Adrenal gland (tissue), 9 donors: ENCODE measurements at regions not wholly inside any gene's neighbourhood (a gene's known extent, or its start where the extent isn't known, plus 50 kb on each side); places are given as distances from the start of the nearest gene placed in this dataset.

Experiments used
- DNase-seq, 7 donors: peaks; one replicate each; pipeline ENCODE4 v3.0.0-alpha.2; 2019 to 2020
- H3K27ac ChIP-seq, 5 donors: fragments of 200-600 bp; sonication (generic) in 4 of 5; 1 replicate in 3 of 5; 2 replicates in 2 of 5; pipeline versions ENCODE4 v1.5.1 to v1.8.0; 2016 to 2020; ENCODE audit warnings: mild to moderate bottlenecking in 1 of 5
- H3K27me3 ChIP-seq: fragments of 200-600 bp; 2 replicates; pipeline ENCODE4 v1.8.0; 2021
- H3K36me3 ChIP-seq, 2 donors: fragments of 200-600 bp; replicated peaks in 1 of 2; 1 replicate in 1 of 2; 2 replicates in 1 of 2; pipeline versions ENCODE4 v1.5.1 to v1.8.0; 2018 to 2022
- H3K4me1 ChIP-seq, 2 donors: fragments of 200-600 bp; replicated peaks in 1 of 2; 1 replicate in 1 of 2; 2 replicates in 1 of 2; pipeline versions ENCODE4 v1.5.1 to v1.8.0; 2018 to 2021
- H3K4me3 ChIP-seq, 4 donors: fragments of 200-600 bp; sonication (generic) in 3 of 4; one replicate each; pipeline ENCODE4 v1.5.1; 2016 to 2018
- H3K9me3 ChIP-seq, 3 donors: fragments of 200-600 bp; sonication (generic) in 1 of 3; replicated peaks in 1 of 3; 1 replicate in 2 of 3; 2 replicates in 1 of 3; pipeline versions ENCODE4 v1.5.1 to v1.8.0; 2016 to 2021
- POLR2A ChIP-seq, 2 donors: fragments of 450-650 bp; IDR thresholded peaks; one replicate each; pipeline ENCODE4 v1.6.1; 2017; ENCODE audit warnings: antibody characterized with exemption in 2 of 2, mild to moderate bottlenecking in 2 of 2, moderate library complexity in 1 of 2
- WGBS, 4 donors: extraction: QIAGEN DNeasy Blood & Tissue Kit in 2 of 4; methylation state at CpG; one replicate each; pipeline versions ENCODE4 v1.1.5 to v1.1.7; 2013 to 2017; 5-methylcytosine and 5-hydroxymethylcytosine counted together
- intact Hi-C, 2 donors: fragments of 100-400 bp; cut with DNase I; formaldehyde crosslinking; loops; one replicate each; pipeline versions ENCODE4 v1.14.1 to v1.15.0; 2022 to 2023
- TF ChIP-seq, protein P1 (sequence below), 6 experiments: fragments of 450-650 bp in 4 of 6; fragments of 200-600 bp in 2 of 6; sonication (generic) in 1 of 6; IDR thresholded peaks; 1 replicate in 5 of 6; 2 replicates in 1 of 6; pipeline versions ENCODE4 v1.5.1 to v1.8.0; 2016 to 2021; ENCODE audit warnings: antibody characterized with exemption in 6 of 6, mild to moderate bottlenecking in 2 of 6, moderate library complexity in 1 of 6
- donor health status: healthy with polysubstance abuse.
- donor health status: Bipolar disorder and iron deficiency.
- donor health status: DM: yes; HTN: yes; CAD: no.
- donor health status: DM: no; HTN: no; CAD: no.
- donor health status: DM: no; HTN: no; CAD: no.

DNA sequence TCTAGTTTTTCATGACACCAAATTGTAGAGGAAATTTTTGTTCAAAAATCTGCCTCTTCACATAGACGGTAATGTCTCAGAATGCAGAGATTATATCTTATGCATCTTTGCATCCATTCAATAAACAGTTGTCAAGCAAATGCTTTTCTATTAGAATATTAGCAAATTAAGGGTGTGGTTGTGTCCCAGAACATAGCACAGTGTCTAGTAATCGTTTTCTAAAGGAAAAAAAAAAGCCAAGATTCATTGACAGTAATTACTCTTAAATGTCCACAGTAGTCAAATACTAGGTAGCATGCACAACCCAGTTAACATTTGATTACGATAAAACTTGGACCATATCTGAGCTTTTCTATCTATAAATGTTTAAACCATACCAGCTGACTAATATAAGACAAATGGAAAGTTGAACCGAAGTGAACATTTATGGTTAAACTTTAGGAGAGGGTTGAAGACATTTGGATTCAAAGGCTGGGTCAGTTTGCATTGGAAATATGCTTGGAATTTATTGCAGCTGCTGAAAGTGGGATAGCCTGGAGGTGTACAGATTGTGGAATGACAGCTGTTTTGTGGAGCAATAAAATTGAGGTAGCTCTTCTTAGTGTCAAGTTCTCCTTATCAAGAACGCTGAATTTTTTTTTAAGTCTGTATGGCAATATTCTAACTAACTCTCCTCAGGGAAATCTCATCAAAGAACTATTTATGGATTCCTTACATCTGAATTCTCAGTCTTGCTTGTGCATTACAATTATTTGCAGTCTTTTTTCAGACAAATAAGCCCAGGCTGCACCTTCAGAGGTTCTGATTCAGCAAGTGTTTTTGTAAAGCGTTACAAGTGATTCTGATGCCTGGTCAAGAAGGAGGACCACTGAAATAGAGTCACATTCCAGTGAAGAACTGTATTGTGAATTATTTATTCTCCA lies 66.7 kb upstream of the ATP2B1 start:
- Histone ChIP-seq H3K27me3 (no peaks in the 10 kb centered on the region), H3K27ac (no peak overlapping the region), H3K36me3 (no peaks in the 10 kb centered on the region), H3K9me3 (no peaks in the 10 kb centered on the region), H3K4me1 (no peaks in the 10 kb centered on the region), H3K4me3 (no peak overlapping the region)
- intact Hi-C loops: no loop called here
- WGBS, 4 donors: 62 to 68% (median 65%) methylated on average over 6 of the region's 6 CpGs
- TF ChIP-seq, protein P1, sequence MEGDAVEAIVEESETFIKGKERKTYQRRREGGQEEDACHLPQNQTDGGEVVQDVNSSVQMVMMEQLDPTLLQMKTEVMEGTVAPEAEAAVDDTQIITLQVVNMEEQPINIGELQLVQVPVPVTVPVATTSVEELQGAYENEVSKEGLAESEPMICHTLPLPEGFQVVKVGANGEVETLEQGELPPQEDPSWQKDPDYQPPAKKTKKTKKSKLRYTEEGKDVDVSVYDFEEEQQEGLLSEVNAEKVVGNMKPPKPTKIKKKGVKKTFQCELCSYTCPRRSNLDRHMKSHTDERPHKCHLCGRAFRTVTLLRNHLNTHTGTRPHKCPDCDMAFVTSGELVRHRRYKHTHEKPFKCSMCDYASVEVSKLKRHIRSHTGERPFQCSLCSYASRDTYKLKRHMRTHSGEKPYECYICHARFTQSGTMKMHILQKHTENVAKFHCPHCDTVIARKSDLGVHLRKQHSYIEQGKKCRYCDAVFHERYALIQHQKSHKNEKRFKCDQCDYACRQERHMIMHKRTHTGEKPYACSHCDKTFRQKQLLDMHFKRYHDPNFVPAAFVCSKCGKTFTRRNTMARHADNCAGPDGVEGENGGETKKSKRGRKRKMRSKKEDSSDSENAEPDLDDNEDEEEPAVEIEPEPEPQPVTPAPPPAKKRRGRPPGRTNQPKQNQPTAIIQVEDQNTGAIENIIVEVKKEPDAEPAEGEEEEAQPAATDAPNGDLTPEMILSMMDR (IDR thresholded peaks at IDR 0.05): no peak
- no peak for TF ChIP-seq POLR2A (IDR thresholded peaks at IDR 0.05)
- DNase-seq: no peak

DNA sequence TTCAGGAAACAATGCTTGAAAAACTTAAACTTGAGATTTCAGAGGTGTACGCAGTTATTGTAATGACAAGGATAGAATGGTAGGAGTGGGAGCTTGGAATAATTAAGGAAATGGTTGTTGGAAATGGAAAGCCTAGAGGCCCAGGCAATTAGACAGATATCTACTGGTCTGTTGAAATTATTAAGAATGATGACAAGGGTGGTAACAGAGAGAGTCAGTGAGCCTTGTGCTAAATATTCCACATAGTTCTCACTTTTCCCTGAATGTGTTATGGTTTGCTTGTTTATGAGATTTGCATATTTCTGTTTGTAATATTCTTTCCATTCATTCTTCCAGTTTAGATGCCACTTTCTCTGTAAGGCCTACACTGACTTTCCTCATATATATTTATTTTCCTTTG lies 66.0 kb upstream of the ATP2B1 start:
- H3K27me3 ChIP-seq: no peaks in the 10 kb centered on the region
- DNase-seq: no peak
- no peaks in the 10 kb centered on the region for H3K4me1 ChIP-seq
- intact Hi-C loops: no loop called here
- WGBS, 4 donors: 94 to 100% (median 95%) methylated on average over 1 of the region's 1 CpG
- TF ChIP-seq, protein P1 (IDR thresholded peaks at IDR 0.05): no peak
- TF ChIP-seq POLR2A (IDR thresholded peaks at IDR 0.05): no peak
- no peaks in the 10 kb centered on the region for H3K36me3 ChIP-seq
- no peak overlapping the region for H3K27ac ChIP-seq
- no peaks in the 10 kb centered on the region for H3K9me3 ChIP-seq
- no peak overlapping the region for H3K4me3 ChIP-seq

DNA sequence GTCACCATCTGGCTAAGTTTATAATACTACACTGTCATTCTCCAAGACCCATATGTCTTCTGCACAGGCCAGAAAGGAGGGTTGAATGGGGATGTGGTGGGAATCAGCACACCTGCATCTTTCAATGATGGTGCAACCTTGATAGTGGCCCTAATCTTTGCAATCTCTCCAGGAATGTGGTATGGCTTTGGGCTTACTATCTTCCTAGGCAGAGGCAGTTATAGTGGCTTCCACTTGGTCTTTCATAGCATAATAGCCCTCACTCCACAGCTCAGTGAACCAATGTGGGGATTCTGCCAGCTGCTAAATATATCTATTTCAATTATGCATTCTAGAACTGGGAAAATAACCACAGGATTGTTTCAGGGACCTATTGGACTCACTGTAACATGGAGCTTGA lies 61.8 kb upstream of the ATP2B1 start:
- intact Hi-C loops: no loop called here
- DNase-seq: no peak
- no peak overlapping the region for H3K4me3 ChIP-seq
- no peaks in the 10 kb centered on the region for H3K4me1 ChIP-seq
- no peak for TF ChIP-seq POLR2A (IDR thresholded peaks at IDR 0.05)
- TF ChIP-seq, protein P1 (IDR thresholded peaks at IDR 0.05): no peak
- no peaks in the 10 kb centered on the region for H3K36me3 ChIP-seq
- no peaks in the 10 kb centered on the region for H3K9me3 ChIP-seq
- no peaks in the 10 kb centered on the region for H3K27me3 ChIP-seq
- no peak overlapping the region for H3K27ac ChIP-seq

DNA sequence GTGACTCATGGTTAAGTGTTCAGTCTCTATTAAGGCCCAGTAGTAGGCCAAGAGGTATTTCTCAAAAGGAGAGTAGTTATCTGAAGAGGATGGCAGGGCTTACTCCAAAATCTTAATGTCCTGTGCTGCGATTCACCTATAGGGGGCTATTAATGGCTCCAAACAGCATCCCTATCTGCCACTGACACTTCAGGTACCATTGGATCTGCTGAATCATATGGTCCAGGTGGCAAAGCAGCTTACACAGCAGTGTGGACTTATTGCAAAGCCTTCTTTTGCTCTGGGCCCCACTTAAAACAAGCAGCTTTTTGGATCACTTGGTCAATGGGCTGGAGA lies 60.8 kb upstream of the ATP2B1 start:
- intact Hi-C loops: no loop called here
- Histone ChIP-seq H3K27ac (no peak overlapping the region), H3K36me3 (no peaks in the 10 kb centered on the region), H3K4me1 (no peaks in the 10 kb centered on the region), H3K9me3 (no peaks in the 10 kb centered on the region), H3K27me3 (no peaks in the 10 kb centered on the region), H3K4me3 (no peak overlapping the region)
- DNase-seq: no peak
- no peak for TF ChIP-seq POLR2A (IDR thresholded peaks at IDR 0.05)
- TF ChIP-seq, protein P1 (IDR thresholded peaks at IDR 0.05): no peak
- 60 to 96% (median 87%) methylated on average over 1 of the region's 1 CpG for WGBS, 4 donors
